ENCODE measurements at regions not wholly inside any gene's neighbourhood (a gene's known extent, or its start where the extent isn't known, plus 50 kb on each side); places are given as distances from the start of the nearest gene placed in this dataset.
"Not testable (repeated sequence)": the region's sequence is repeated elsewhere in the genome, so short reads cannot be mapped to it uniquely, and the experiment has no call there.

- no peak for DNase-seq (ENCODE audit: low read depth in 2 of 3, low spot score in 2 of 3)
Observed at GRCh38 chr2:176566496-176566895, 297.3 kb downstream of the MTX2 start.

GRCh38 chr2:176566961-176567360 is 297.7 kb downstream of the MTX2 start:
- no peak for DNase-seq (ENCODE audit: low read depth in 2 of 3, low spot score in 2 of 3)

GRCh38 chr2:176567361-176567760 is 298.1 kb downstream of the MTX2 start:
- DNase-seq (ENCODE audit: low read depth in 2 of 3, low spot score in 2 of 3) = no peak

- DNase-seq (ENCODE audit: low read depth in 2 of 3, low spot score in 2 of 3) = no peak
Observed at GRCh38 chr2:176569574-176569973, 300.3 kb downstream of the MTX2 start.

- no peak for DNase-seq (ENCODE audit: low read depth in 2 of 3, low spot score in 2 of 3)
Observed at GRCh38 chr2:176573612-176574483, 304.6 kb downstream of the MTX2 start.

GRCh38 chr2:176574484-176575236 is 305.4 kb downstream of the MTX2 start:
- no peak for DNase-seq (ENCODE audit: low read depth in 2 of 3, low spot score in 2 of 3)

- no peak for DNase-seq (ENCODE audit: low read depth in 2 of 3, low spot score in 2 of 3)
Observed at GRCh38 chr2:176575237-176575744, 306.0 kb downstream of the MTX2 start.

- no peak for DNase-seq (ENCODE audit: low read depth in 2 of 3, low spot score in 2 of 3)
Observed at GRCh38 chr2:176577054-176577453, 307.8 kb downstream of the MTX2 start.

GRCh38 chr2:176578292-176578691 is 309.1 kb downstream of the MTX2 start:
- not testable (repeated sequence) for DNase-seq (ENCODE audit: low read depth in 2 of 3, low spot score in 2 of 3)

- no peak for DNase-seq (ENCODE audit: low read depth in 2 of 3, low spot score in 2 of 3)
Observed at GRCh38 chr2:176579608-176580007, 310.4 kb downstream of the MTX2 start.

GRCh38 chr2:176581557-176582165 is 312.4 kb downstream of the MTX2 start:
- DNase-seq (ENCODE audit: low read depth in 2 of 3, low spot score in 2 of 3) = no peak

- no peak for DNase-seq (ENCODE audit: low read depth in 2 of 3, low spot score in 2 of 3)
Observed at GRCh38 chr2:176582176-176582575, 312.9 kb downstream of the MTX2 start.

- DNase-seq (ENCODE audit: low read depth in 2 of 3, low spot score in 2 of 3) = no peak
Observed at GRCh38 chr2:176582990-176583481, 313.8 kb downstream of the MTX2 start.

- no peak for DNase-seq (ENCODE audit: low read depth in 2 of 3, low spot score in 2 of 3)
Observed at GRCh38 chr2:176583607-176584006, 314.4 kb downstream of the MTX2 start.

- DNase-seq (ENCODE audit: low read depth in 2 of 3, low spot score in 2 of 3) = no peak
Observed at GRCh38 chr2:176584333-176584732, 315.1 kb downstream of the MTX2 start.

- no peak for DNase-seq (ENCODE audit: low read depth in 2 of 3, low spot score in 2 of 3)
Observed at GRCh38 chr2:176585291-176585690, 316.0 kb downstream of the MTX2 start.

- no peak for DNase-seq (ENCODE audit: low read depth in 2 of 3, low spot score in 2 of 3)
Observed at GRCh38 chr2:176585791-176586190, 316.5 kb downstream of the MTX2 start.

GRCh38 chr2:176589287-176589686 is 320.0 kb downstream of the MTX2 start:
- no peak for DNase-seq (ENCODE audit: low read depth in 2 of 3, low spot score in 2 of 3)

- no peak for DNase-seq (ENCODE audit: low read depth in 2 of 3, low spot score in 2 of 3)
Observed at GRCh38 chr2:176589825-176590440, 320.7 kb downstream of the MTX2 start.

- no peak for DNase-seq (ENCODE audit: low read depth in 2 of 3, low spot score in 2 of 3)
Observed at GRCh38 chr2:176592216-176592615, 323.0 kb downstream of the MTX2 start.

GRCh38 chr2:176595986-176596385 is 326.7 kb downstream of the MTX2 start:
- no peak for DNase-seq (ENCODE audit: low read depth in 2 of 3, low spot score in 2 of 3)
